ENCODE measurements at regions not wholly inside any gene's neighbourhood (a gene's known extent, or its start where the extent isn't known, plus 50 kb on each side); places are given as distances from the start of the nearest gene placed in this dataset.

- TF ChIP-seq, protein P1, sequence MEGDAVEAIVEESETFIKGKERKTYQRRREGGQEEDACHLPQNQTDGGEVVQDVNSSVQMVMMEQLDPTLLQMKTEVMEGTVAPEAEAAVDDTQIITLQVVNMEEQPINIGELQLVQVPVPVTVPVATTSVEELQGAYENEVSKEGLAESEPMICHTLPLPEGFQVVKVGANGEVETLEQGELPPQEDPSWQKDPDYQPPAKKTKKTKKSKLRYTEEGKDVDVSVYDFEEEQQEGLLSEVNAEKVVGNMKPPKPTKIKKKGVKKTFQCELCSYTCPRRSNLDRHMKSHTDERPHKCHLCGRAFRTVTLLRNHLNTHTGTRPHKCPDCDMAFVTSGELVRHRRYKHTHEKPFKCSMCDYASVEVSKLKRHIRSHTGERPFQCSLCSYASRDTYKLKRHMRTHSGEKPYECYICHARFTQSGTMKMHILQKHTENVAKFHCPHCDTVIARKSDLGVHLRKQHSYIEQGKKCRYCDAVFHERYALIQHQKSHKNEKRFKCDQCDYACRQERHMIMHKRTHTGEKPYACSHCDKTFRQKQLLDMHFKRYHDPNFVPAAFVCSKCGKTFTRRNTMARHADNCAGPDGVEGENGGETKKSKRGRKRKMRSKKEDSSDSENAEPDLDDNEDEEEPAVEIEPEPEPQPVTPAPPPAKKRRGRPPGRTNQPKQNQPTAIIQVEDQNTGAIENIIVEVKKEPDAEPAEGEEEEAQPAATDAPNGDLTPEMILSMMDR (IDR thresholded peaks at IDR 0.05), result no peak
- TF ChIP-seq POLR2A (IDR thresholded peaks at IDR 0.05) (no peak), POLR2AphosphoS5 (IDR thresholded peaks at IDR 0.05) (no peak)
Observed at GRCh38 chr6:21438237-21438985, 155.1 kb upstream of the SOX4 start.
